ENCODE measurements at regions not wholly inside any gene's neighbourhood (a gene's known extent, or its start where the extent isn't known, plus 50 kb on each side); places are given as distances from the start of the nearest gene placed in this dataset.

- TF ChIP-seq CTCF (IDR thresholded peaks at IDR 0.05): no peak
- TF ChIP-seq POLR2A (IDR thresholded peaks at IDR 0.05): no peak
Measured at GRCh38 chr3:74281705-74282104, 332.8 kb downstream of the CNTN3 start.

Measured in esophagus squamous epithelium (tissue), 4 donors.